Mammary epithelial cell (primary cell): ENCODE measurements at regions not wholly inside any gene's neighbourhood (a gene's known extent, or its start where the extent isn't known, plus 50 kb on each side); places are given as distances from the start of the nearest gene placed in this dataset.

Source experiments
- CTCF ChIP-seq, 2 donors: IDR thresholded peaks in 1 of 2; conservative IDR thresholded peaks in 1 of 2; 2 replicates each; pipeline ENCODE4 v1.5.1; 2011 to 2012; ENCODE audit warnings: inconsistent platforms in 2 of 2, low read length in 2 of 2, mild to moderate bottlenecking in 2 of 2, control low read depth in 1 of 2, low read depth in 1 of 2; ENCODE audit not compliant: insufficient read depth in 1 of 2; ENCODE audit errors: extremely low read depth in 1 of 2
- EZH2 ChIP-seq: IDR thresholded peaks from 2 replicates; pipeline ENCODE4 v1.6.1; 2012; ENCODE audit warnings: low read length, inconsistent platforms, borderline replicate concordance

GRCh38 chr2:122481717-122482116 is 726.3 kb downstream of the TSN start:
- TF ChIP-seq CTCF (conservative IDR thresholded peaks at IDR 0.05 in 1 of 2, IDR thresholded peaks at IDR 0.05 in 1 of 2; ENCODE audit: extremely low read depth in 1 of 2, insufficient read depth in 1 of 2, low read depth in 1 of 2, low read length in 2 of 2) (no peak), EZH2 (no peak)
